ENCODE measurements at regions not wholly inside any gene's neighbourhood (a gene's known extent, or its start where the extent isn't known, plus 50 kb on each side); places are given as distances from the start of the nearest gene placed in this dataset.

DNA sequence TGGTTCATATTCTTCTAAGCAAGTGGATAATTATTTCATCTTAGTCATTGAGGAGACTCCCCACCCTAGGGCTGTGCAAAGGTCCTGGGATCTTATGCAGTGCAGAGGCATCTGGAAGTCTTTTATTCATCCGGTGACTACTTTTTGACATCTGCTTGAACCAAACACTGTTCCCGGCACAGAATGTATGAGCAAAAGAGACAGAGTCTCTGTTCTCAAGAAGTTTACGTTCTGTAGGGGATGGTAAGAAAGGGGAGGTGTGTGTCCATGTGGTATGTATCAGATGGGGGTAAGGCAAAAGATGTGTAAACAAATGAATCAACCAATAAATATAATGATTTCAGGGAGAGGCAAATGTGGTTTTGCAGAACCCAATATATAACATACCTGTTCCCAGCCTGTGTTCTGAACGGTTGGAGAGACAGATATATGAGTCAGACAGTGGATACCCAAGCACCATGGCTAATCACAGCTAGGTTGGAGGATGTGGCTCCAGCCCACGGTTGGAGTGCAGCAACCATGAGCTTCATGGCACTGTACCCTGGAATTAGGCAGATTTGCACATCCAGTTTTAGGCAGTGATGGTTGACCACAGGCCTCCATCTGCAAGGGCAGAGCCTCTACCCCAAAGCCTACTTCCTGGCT lies 75.1 kb upstream of the CADM1 start:
- TF ChIP-seq, protein P1, sequence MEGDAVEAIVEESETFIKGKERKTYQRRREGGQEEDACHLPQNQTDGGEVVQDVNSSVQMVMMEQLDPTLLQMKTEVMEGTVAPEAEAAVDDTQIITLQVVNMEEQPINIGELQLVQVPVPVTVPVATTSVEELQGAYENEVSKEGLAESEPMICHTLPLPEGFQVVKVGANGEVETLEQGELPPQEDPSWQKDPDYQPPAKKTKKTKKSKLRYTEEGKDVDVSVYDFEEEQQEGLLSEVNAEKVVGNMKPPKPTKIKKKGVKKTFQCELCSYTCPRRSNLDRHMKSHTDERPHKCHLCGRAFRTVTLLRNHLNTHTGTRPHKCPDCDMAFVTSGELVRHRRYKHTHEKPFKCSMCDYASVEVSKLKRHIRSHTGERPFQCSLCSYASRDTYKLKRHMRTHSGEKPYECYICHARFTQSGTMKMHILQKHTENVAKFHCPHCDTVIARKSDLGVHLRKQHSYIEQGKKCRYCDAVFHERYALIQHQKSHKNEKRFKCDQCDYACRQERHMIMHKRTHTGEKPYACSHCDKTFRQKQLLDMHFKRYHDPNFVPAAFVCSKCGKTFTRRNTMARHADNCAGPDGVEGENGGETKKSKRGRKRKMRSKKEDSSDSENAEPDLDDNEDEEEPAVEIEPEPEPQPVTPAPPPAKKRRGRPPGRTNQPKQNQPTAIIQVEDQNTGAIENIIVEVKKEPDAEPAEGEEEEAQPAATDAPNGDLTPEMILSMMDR (IDR thresholded peaks at IDR 0.05): no peak
- TF ChIP-seq POLR2A (IDR thresholded peaks at IDR 0.05): no peak

All from esophagus squamous epithelium (tissue), 4 donors.